Progenitor cell of endocrine pancreas (in vitro differentiated cells): ENCODE measurements at regions not wholly inside any gene's neighbourhood (a gene's known extent, or its start where the extent isn't known, plus 50 kb on each side); places are given as distances from the start of the nearest gene placed in this dataset.
A peak's percentile ranks its signal among the peaks of the same experiment; 100 is the strongest.

Experiments used
- DNase-seq: peaks from one replicate; pipeline ENCODE4 v3.0.0; 2021; ENCODE audit warnings: low spot score; ENCODE audit not compliant: unreplicated experiment
- H3K27ac Mint-ChIP-seq: 2 replicates; pipeline ENCODE4 v1.8.0; 2021; ENCODE audit warnings: mild to moderate bottlenecking, moderate library complexity, mixed read lengths
- H3K27me3 Mint-ChIP-seq: 2 replicates; pipeline ENCODE4 v1.8.0; 2021; ENCODE audit warnings: mixed read lengths
- H3K36me3 Mint-ChIP-seq: 2 replicates; pipeline ENCODE4 v1.8.0; 2022; ENCODE audit warnings: mixed read lengths; ENCODE audit not compliant: insufficient read depth
- H3K4me1 Mint-ChIP-seq: 2 replicates; pipeline ENCODE4 v1.8.0; 2021; ENCODE audit warnings: low read depth, mixed read lengths
- H3K4me3 Mint-ChIP-seq: 2 replicates; pipeline ENCODE4 v1.8.0; 2021; ENCODE audit warnings: low read depth, mild to moderate bottlenecking, moderate library complexity, mixed read lengths
- H3K9me3 Mint-ChIP-seq: 2 replicates; pipeline ENCODE4 v1.8.0; 2021; ENCODE audit warnings: low read depth, mixed read lengths
- TF ChIP-seq, protein P1 (sequence below): fragments of 200-600 bp; sonication (generic); IDR thresholded peaks from one replicate; pipeline ENCODE4 v1.5.0; 2021; ENCODE audit warnings: antibody characterized with exemption, mild to moderate bottlenecking; ENCODE audit not compliant: unreplicated experiment

GRCh38 chr2:45330637-45331409 lies 280.2 kb downstream of the SRBD1 start:
- Mint-ChIP-seq H3K4me1 (peaks cover 45% of the 10 kb centered on the region), H3K27ac (peak overlapping the region; percentile 43), H3K9me3 (peaks cover 4% of the 10 kb centered on the region), H3K27me3 (peaks cover 13% of the 10 kb centered on the region), H3K36me3 (no peaks in the 10 kb centered on the region), H3K4me3 (peak overlapping the region; percentile 18)
- TF ChIP-seq, protein P1, sequence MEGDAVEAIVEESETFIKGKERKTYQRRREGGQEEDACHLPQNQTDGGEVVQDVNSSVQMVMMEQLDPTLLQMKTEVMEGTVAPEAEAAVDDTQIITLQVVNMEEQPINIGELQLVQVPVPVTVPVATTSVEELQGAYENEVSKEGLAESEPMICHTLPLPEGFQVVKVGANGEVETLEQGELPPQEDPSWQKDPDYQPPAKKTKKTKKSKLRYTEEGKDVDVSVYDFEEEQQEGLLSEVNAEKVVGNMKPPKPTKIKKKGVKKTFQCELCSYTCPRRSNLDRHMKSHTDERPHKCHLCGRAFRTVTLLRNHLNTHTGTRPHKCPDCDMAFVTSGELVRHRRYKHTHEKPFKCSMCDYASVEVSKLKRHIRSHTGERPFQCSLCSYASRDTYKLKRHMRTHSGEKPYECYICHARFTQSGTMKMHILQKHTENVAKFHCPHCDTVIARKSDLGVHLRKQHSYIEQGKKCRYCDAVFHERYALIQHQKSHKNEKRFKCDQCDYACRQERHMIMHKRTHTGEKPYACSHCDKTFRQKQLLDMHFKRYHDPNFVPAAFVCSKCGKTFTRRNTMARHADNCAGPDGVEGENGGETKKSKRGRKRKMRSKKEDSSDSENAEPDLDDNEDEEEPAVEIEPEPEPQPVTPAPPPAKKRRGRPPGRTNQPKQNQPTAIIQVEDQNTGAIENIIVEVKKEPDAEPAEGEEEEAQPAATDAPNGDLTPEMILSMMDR = no peak
- no peak for DNase-seq

DNA sequence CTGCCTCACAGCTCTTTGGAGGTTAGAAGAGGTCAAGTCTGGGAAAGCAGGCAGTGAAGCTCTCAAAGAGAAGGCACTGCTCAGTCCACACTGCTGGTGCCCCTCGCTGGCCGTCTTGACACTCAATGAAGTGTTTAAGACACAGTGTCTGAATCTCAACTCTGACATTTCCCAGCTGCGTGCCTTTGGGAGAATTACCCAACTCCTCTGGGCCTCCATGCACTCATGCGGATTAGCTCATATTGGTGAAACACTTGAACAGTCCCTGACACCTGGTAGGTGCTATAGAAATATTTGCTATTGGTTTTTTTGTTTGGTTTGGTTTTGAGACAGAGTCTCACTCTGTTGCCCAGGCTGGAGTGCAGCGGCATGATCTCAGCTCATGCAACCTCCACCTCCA lies 281.0 kb downstream of the SRBD1 start:
- TF ChIP-seq, protein P1 = no peak
- no peak overlapping the region for H3K27ac Mint-ChIP-seq
- DNase-seq = no peak
- H3K4me1 Mint-ChIP-seq = peaks cover 45% of the 10 kb centered on the region
- peaks cover 13% of the 10 kb centered on the region for H3K27me3 Mint-ChIP-seq
- no peaks in the 10 kb centered on the region for H3K36me3 Mint-ChIP-seq
- H3K9me3 Mint-ChIP-seq = peaks cover 4% of the 10 kb centered on the region
- H3K4me3 Mint-ChIP-seq = no peak overlapping the region

DNA sequence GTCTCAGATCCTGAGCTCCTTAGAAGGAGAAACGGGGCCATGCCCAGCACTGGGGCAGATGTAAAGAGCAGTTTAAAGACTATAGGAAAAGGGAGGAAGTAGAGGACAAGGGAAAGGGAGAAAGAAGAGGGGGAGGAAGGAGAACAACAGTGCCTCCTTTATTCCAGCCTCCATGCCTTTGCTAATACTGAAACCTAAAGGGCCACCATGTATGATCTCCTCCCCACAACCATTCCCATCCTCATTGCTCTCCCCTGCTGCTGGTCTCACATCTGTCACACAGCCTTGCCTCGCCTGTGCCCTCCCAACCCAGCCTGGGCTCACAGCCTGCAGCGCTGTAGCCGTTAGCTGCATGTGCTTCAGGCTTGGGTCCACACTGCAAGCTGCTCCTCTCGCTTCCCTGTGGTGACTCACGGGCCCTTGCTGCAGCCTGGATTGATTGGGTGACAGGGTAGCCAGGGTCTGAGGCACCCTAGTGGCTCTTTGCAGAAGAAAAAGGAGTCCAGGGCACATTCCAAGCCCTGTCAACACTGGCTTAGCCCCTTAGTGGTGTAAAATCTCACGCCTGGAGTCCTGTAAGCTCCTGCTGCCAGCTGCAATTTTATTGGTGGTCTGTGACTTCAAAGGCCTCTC lies 281.9 kb downstream of the SRBD1 start:
- Mint-ChIP-seq H3K9me3 (peaks cover 4% of the 10 kb centered on the region), H3K27ac (no peak overlapping the region), H3K4me1 (peaks cover 43% of the 10 kb centered on the region), H3K27me3 (peaks cover 13% of the 10 kb centered on the region), H3K36me3 (no peaks in the 10 kb centered on the region), H3K4me3 (no peak overlapping the region)
- no peak for DNase-seq
- TF ChIP-seq, protein P1 = no peak

DNA sequence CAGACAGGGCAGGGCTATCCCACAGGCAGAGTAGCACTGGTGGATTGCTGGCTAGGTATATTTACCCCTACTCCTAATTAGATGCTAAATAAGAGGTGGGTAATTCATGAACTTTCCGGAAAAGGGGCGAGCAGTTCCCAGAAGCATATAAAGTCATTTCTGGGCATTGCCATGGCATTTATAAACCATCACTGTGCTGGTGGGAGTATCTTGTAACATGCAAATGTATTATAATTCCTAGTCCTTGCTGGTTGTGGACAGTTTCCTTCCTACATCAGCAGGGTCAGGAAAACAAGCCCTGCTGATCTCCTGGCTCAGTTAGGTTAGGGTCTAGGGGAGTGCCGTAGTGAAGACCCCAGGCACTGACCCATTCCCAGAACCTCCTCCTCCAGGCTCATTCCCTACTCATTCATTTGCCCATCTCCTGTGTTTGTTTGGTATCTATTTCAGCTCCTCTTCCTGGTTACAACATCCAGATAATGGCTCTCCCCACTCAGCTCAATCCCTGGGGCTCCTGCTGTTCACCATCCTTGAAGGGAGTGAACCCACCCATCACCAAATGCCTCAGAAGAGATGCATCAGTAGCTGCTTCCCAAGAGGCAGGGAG lies 282.7 kb downstream of the SRBD1 start:
- Mint-ChIP-seq H3K36me3 (no peaks in the 10 kb centered on the region), H3K27ac (no peak overlapping the region), H3K4me1 (peaks cover 38% of the 10 kb centered on the region), H3K27me3 (peaks cover 13% of the 10 kb centered on the region), H3K4me3 (no peak overlapping the region), H3K9me3 (peaks cover 11% of the 10 kb centered on the region)
- TF ChIP-seq, protein P1 = no peak
- DNase-seq = no peak

DNA sequence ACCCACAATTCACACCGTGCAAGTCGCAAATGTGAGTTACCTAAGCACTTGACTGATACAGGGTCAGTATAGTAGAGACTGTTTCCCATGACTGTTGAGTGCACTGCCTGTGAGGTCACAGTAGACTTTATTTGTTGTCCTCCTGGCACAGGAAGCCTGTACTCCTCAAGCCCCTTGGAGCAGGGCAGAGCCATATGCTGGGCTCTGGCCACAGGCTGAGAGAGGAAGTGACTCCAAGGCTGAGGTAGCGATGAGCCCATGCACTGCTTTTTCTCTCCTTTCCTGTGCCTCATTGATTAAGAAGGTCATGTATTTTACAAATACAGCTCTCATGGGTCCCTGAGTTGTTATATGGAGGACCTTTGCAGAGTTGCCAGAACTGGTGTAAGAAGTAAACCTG lies 287.7 kb downstream of the SRBD1 start:
- Mint-ChIP-seq H3K27me3 (peaks cover 21% of the 10 kb centered on the region), H3K4me3 (no peak overlapping the region), H3K9me3 (peaks cover 13% of the 10 kb centered on the region), H3K27ac (no peak overlapping the region), H3K36me3 (no peaks in the 10 kb centered on the region), H3K4me1 (no peaks in the 10 kb centered on the region)
- DNase-seq = no peak
- TF ChIP-seq, protein P1 = no peak
